WTC11 (cell line): ENCODE measurements at regions not wholly inside any gene's neighbourhood (a gene's known extent, or its start where the extent isn't known, plus 50 kb on each side); places are given as distances from the start of the nearest gene placed in this dataset.

Experiments
- ATAC-seq: fragments of 200-7000 bp; cut with Tn5 transposase; 2 replicates; pipeline ENCODE4 v1.10.0; 2021; ENCODE audit warnings: mild to moderate bottlenecking, moderate library complexity
- CTCF ChIA-PET: fragments of 300-600 bp; sonication (Branson Sonifier 250); formaldehyde crosslinking; loops from one replicate; lab custom pipeline; 2021; ENCODE audit warnings: antibody characterized with exemption; lab: Charles Lee
- POLR2A ChIA-PET: fragments of 350-600 bp; sonication (Branson Sonifier 250); formaldehyde crosslinking; loops from one replicate; lab custom pipeline; 2021; ENCODE audit warnings: antibody characterized with exemption; lab: Charles Lee
- DNase-seq: peaks from one replicate; pipeline ENCODE4 v3.0.0; 2021; ENCODE audit warnings: low spot score
- H3K27ac Mint-ChIP-seq: 2 replicates; pipeline ENCODE4 v1.8.0; 2021; ENCODE audit warnings: mixed read lengths
- H3K27me3 Mint-ChIP-seq: 2 replicates; pipeline ENCODE4 v1.8.0; 2021; ENCODE audit warnings: low read depth, mild to moderate bottlenecking, moderate library complexity, mixed read lengths
- H3K36me3 Mint-ChIP-seq: 2 replicates; pipeline ENCODE4 v1.8.0; 2021; ENCODE audit warnings: mixed read lengths
- H3K4me1 Mint-ChIP-seq: 2 replicates; pipeline ENCODE4 v1.8.0; 2022; ENCODE audit warnings: mixed read lengths
- H3K4me3 Mint-ChIP-seq: 2 replicates; pipeline ENCODE4 v1.8.0; 2021; ENCODE audit warnings: mild to moderate bottlenecking, moderate library complexity, mixed read lengths
- H3K9me3 Mint-ChIP-seq: 2 replicates; pipeline ENCODE4 v1.8.0; 2021; ENCODE audit warnings: mixed read lengths
- AFF4 ChIP-seq: sonication (generic); formaldehyde crosslinking; IDR thresholded peaks from 2 replicates; pipeline ENCODE4 v1.8.1; 2023; ENCODE audit warnings: mild to moderate bottlenecking, missing genetic modification reagents, borderline replicate concordance
- CBFB ChIP-seq: sonication (generic); formaldehyde crosslinking; IDR thresholded peaks from 2 replicates; pipeline ENCODE4 v1.8.1; 2022; ENCODE audit warnings: mild to moderate bottlenecking, low read depth, missing genetic modification reagents
- CREB1 ChIP-seq: sonication (generic); formaldehyde crosslinking; IDR thresholded peaks from 2 replicates; pipeline ENCODE4 v1.8.0; 2023; ENCODE audit warnings: mild to moderate bottlenecking, missing genetic modification reagents
- E2F5 ChIP-seq: sonication (generic); formaldehyde crosslinking; IDR thresholded peaks from 2 replicates; pipeline ENCODE4 v1.8.1; 2022; ENCODE audit warnings: mild to moderate bottlenecking, moderate library complexity, missing genetic modification reagents
- ERG ChIP-seq: fragments of 250-450 bp; sonication (Bioruptor Pico); IDR thresholded peaks from 2 replicates; pipeline ENCODE4 v1.8.0; 2021; ENCODE audit warnings: mild to moderate bottlenecking
- ESRRA ChIP-seq: sonication (generic); formaldehyde crosslinking; IDR thresholded peaks from 2 replicates; pipeline ENCODE4 v1.8.1; 2022; ENCODE audit warnings: mild to moderate bottlenecking, missing genetic modification reagents, borderline replicate concordance
- ETV6 ChIP-seq: sonication (generic); formaldehyde crosslinking; IDR thresholded peaks from 2 replicates; pipeline ENCODE4 v1.8.1; 2022; ENCODE audit warnings: mild to moderate bottlenecking, missing genetic modification reagents
- GRHL2 ChIP-seq: fragments of 250-450 bp; sonication (Bioruptor Pico); IDR thresholded peaks from 2 replicates; pipeline ENCODE4 v1.8.0; 2022; ENCODE audit warnings: mild to moderate bottlenecking, moderate library complexity; ENCODE audit not compliant: insufficient replicate concordance, severe bottlenecking
- JUN ChIP-seq: sonication (generic); formaldehyde crosslinking; IDR thresholded peaks from 2 replicates; pipeline ENCODE4 v1.8.0; 2023; ENCODE audit warnings: mild to moderate bottlenecking, missing genetic modification reagents
- KAT7 ChIP-seq: sonication (generic); formaldehyde crosslinking; IDR thresholded peaks from 2 replicates; pipeline ENCODE4 v1.8.1; 2023; ENCODE audit warnings: missing genetic modification reagents, mild to moderate bottlenecking, borderline replicate concordance
- OVOL2 ChIP-seq: fragments of 250-450 bp; sonication (Bioruptor Pico); IDR thresholded peaks from 2 replicates; pipeline ENCODE4 v1.9.0; 2021; ENCODE audit warnings: mild to moderate bottlenecking, borderline replicate concordance
- RELA ChIP-seq: sonication (generic); formaldehyde crosslinking; IDR thresholded peaks from 2 replicates; pipeline ENCODE4 v1.8.1; 2022; ENCODE audit warnings: missing genetic modification reagents, mild to moderate bottlenecking, borderline replicate concordance
- SMAD4 ChIP-seq: sonication (generic); formaldehyde crosslinking; IDR thresholded peaks from 2 replicates; pipeline ENCODE4 v1.8.0; 2022; ENCODE audit warnings: mild to moderate bottlenecking, missing genetic modification reagents
- SOX15 ChIP-seq: fragments of 250-450 bp; sonication (Bioruptor Pico); IDR thresholded peaks from 2 replicates; pipeline ENCODE4 v1.9.0; 2021; ENCODE audit warnings: mild to moderate bottlenecking
- STAT6 ChIP-seq: sonication (generic); formaldehyde crosslinking; conservative IDR thresholded peaks from 2 replicates; pipeline ENCODE4 v1.8.1; 2023; ENCODE audit warnings: mild to moderate bottlenecking, low read depth, missing genetic modification reagents, moderate library complexity
- USF2 ChIP-seq: sonication (generic); formaldehyde crosslinking; IDR thresholded peaks from 2 replicates; pipeline ENCODE4 v1.8.1; 2023; ENCODE audit warnings: mild to moderate bottlenecking, missing genetic modification reagents, moderate library complexity
- ZNF121 ChIP-seq: sonication (generic); formaldehyde crosslinking; IDR thresholded peaks from 2 replicates; pipeline ENCODE4 v1.8.0; 2023; ENCODE audit warnings: missing genetic modification reagents
- ZNF416 ChIP-seq: fragments of 250-450 bp; sonication (Bioruptor Pico); IDR thresholded peaks from 2 replicates; pipeline ENCODE4 v1.9.0; 2021; ENCODE audit warnings: mild to moderate bottlenecking, inconsistent platforms
- TF ChIP-seq, protein P1 (sequence below): sonication (generic); formaldehyde crosslinking; IDR thresholded peaks from 2 replicates; pipeline ENCODE4 v1.8.0; 2022; ENCODE audit warnings: missing genetic modification reagents
- TF ChIP-seq, protein P2 (sequence below): sonication (generic); formaldehyde crosslinking; IDR thresholded peaks from 2 replicates; pipeline ENCODE4 v1.8.0; 2022; ENCODE audit warnings: mild to moderate bottlenecking, missing genetic modification reagents
- TF ChIP-seq, protein P3 (sequence below): sonication (generic); formaldehyde crosslinking; IDR thresholded peaks from 2 replicates; pipeline ENCODE4 v1.8.1; 2023; ENCODE audit warnings: mild to moderate bottlenecking, missing genetic modification reagents

DNA sequence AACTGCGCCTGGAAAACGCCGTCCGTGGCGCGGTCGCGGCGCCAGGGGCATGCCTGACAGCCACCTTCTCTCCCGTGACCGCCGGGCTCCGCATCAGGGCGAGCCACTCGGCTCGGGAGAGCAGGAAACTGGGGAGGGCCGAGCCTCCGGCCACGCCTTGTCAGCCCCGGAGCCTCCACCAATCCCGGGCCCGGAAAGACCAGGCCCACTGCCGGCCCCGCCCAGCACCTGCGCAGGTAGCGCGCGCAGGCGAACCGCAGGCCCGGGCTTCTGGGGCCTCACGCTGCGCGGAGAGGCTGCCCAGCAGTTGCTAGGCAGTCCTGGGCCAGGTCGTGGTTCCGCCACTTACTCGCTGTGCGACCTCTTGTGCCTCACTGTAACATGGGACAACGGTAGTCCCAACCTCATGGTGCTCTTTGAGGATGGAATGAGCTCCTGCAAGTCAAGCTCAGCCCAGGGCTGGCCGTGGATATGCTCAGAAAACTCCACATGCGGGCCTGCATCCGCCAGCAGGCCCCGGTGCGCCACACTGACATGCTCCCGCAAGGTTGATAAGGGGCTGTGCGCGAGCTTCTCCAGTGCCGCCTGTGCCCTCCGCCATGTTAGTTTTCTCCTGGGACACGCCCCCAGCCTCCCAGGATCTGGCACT, 97.1 kb downstream of the INHBB start:
- peak; percentile 94 for ATAC-seq
- CTCF ChIA-PET = interaction anchor here (0.9 to 2.9 kb wide), 5 partner anchors 23 to 191 kb away, joined by 3 to 22 read pairs (median 9); partner anchors contain the start of gene RALB
- TF ChIP-seq, protein P1, sequence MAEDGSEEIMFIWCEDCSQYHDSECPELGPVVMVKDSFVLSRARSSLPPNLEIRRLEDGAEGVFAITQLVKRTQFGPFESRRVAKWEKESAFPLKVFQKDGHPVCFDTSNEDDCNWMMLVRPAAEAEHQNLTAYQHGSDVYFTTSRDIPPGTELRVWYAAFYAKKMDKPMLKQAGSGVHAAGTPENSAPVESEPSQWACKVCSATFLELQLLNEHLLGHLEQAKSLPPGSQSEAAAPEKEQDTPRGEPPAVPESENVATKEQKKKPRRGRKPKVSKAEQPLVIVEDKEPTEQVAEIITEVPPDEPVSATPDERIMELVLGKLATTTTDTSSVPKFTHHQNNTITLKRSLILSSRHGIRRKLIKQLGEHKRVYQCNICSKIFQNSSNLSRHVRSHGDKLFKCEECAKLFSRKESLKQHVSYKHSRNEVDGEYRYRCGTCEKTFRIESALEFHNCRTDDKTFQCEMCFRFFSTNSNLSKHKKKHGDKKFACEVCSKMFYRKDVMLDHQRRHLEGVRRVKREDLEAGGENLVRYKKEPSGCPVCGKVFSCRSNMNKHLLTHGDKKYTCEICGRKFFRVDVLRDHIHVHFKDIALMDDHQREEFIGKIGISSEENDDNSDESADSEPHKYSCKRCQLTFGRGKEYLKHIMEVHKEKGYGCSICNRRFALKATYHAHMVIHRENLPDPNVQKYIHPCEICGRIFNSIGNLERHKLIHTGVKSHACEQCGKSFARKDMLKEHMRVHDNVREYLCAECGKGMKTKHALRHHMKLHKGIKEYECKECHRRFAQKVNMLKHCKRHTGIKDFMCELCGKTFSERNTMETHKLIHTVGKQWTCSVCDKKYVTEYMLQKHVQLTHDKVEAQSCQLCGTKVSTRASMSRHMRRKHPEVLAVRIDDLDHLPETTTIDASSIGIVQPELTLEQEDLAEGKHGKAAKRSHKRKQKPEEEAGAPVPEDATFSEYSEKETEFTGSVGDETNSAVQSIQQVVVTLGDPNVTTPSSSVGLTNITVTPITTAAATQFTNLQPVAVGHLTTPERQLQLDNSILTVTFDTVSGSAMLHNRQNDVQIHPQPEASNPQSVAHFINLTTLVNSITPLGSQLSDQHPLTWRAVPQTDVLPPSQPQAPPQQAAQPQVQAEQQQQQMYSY (CRISPR knock-in tag) = no peak
- TF ChIP-seq, protein P2, sequence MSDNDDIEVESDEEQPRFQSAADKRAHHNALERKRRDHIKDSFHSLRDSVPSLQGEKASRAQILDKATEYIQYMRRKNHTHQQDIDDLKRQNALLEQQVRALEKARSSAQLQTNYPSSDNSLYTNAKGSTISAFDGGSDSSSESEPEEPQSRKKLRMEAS = peak; percentile 51; the same call in 1 of the 2 replicates
- no peak for TF ChIP-seq SMAD4 (CRISPR knock-in tag)
- peak; percentile 77 for TF ChIP-seq ETV6 (CRISPR knock-in tag)
- no peak for TF ChIP-seq JUN
- TF ChIP-seq ZNF121 = 0 out of 2 replicates have a peak, but pooled peaks have one; percentile 39
- TF ChIP-seq KAT7 = no peak
- TF ChIP-seq E2F5 (CRISPR knock-in tag) = peak; percentile 82
- TF ChIP-seq, protein P3, sequence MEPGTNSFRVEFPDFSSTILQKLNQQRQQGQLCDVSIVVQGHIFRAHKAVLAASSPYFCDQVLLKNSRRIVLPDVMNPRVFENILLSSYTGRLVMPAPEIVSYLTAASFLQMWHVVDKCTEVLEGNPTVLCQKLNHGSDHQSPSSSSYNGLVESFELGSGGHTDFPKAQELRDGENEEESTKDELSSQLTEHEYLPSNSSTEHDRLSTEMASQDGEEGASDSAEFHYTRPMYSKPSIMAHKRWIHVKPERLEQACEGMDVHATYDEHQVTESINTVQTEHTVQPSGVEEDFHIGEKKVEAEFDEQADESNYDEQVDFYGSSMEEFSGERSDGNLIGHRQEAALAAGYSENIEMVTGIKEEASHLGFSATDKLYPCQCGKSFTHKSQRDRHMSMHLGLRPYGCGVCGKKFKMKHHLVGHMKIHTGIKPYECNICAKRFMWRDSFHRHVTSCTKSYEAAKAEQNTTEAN (CRISPR knock-in tag) = 0 out of 2 replicates have a peak, but pooled peaks have one; percentile 47
- TF ChIP-seq AFF4 = no peak
- TF ChIP-seq CBFB (CRISPR knock-in tag) = peak; percentile 85; the same call in 1 of the 2 replicates
- TF ChIP-seq USF2 (CRISPR knock-in tag) = no peak; the same call in none of the 2 replicates
- 0 out of 2 replicates have a peak, but pooled peaks have one; percentile 14 for TF ChIP-seq ESRRA (CRISPR knock-in tag)
- no peak for TF ChIP-seq RELA (CRISPR knock-in tag)
- TF ChIP-seq SOX15 = no peak
- no peak for TF ChIP-seq STAT6 (CRISPR knock-in tag)
- no peak for TF ChIP-seq ERG
- TF ChIP-seq OVOL2 (CRISPR knock-in tag) = no peak
- TF ChIP-seq CREB1 = no peak
- no peak for TF ChIP-seq GRHL2 (CRISPR knock-in tag)
- no peak for TF ChIP-seq ZNF416

More for the DNA sequence above, 97.1 kb downstream of the INHBB start:
- DNase-seq = peak; percentile 94
- no peaks in the 10 kb centered on the region for H3K9me3 Mint-ChIP-seq
- H3K27ac Mint-ChIP-seq = peak overlapping the region; percentile 92
- H3K36me3 Mint-ChIP-seq = no peaks in the 10 kb centered on the region
- POLR2A ChIA-PET = interaction anchor here (0.6 kb wide), 1 partner anchor 60 kb away, joined by 4 read pairs; no protein-coding TSS in a partner anchor
- H3K27me3 Mint-ChIP-seq = peaks cover 85% of the 10 kb centered on the region
- peak overlapping the region; percentile 82 for H3K4me3 Mint-ChIP-seq
- peaks cover 17% of the 10 kb centered on the region for H3K4me1 Mint-ChIP-seq
